Common myeloid progenitor, CD34-positive (primary cell): ENCODE measurements at regions not wholly inside any gene's neighbourhood (a gene's known extent, or its start where the extent isn't known, plus 50 kb on each side); places are given as distances from the start of the nearest gene placed in this dataset.
"Not testable (repeated sequence)": the region's sequence is repeated elsewhere in the genome, so short reads cannot be mapped to it uniquely, and the experiment has no call there.

ENCODE experiments used
- CTCF ChIA-PET: fragments of 350-600 bp; sonication (Branson Sonifier 250); formaldehyde crosslinking; loops from one replicate; lab custom pipeline; 2021; ENCODE audit warnings: antibody characterized with exemption; lab: Charles Lee
- POLR2A ChIA-PET: fragments of 350-600 bp; sonication (Branson Sonifier 250); formaldehyde crosslinking; loops from one replicate; lab custom pipeline; 2021; ENCODE audit warnings: antibody characterized with exemption; lab: Charles Lee
- DNase-seq, 3 donors: peaks; one replicate each; pipeline versions ENCODE4 v3.0.0 to v3.0.0-alpha.2; 2013
- H3K27ac ChIP-seq, 2 experiments: 1 replicate in 1 of 2; 2 replicates in 1 of 2; pipeline ENCODE4 v1.7.0; 2013; ENCODE audit warnings: inconsistent platforms in 2 of 2, low read length in 2 of 2, mild to moderate bottlenecking in 2 of 2, low read depth in 1 of 2, moderate library complexity in 1 of 2; ENCODE audit not compliant: severe bottlenecking in 2 of 2, insufficient read depth in 1 of 2, poor library complexity in 1 of 2
- H3K27me3 ChIP-seq, 5 experiments: replicated peaks in 2 of 5; 1 replicate in 3 of 5; 2 replicates in 2 of 5; pipeline versions ENCODE4 v1.6.1 to v1.7.0; 2013; ENCODE audit warnings: low read length in 4 of 5, mild to moderate bottlenecking in 2 of 5, moderate library complexity in 2 of 5, inconsistent platforms in 1 of 5; ENCODE audit not compliant: insufficient read depth in 5 of 5, control insufficient read depth in 4 of 5
- H3K36me3 ChIP-seq, 4 experiments: 1 replicate in 2 of 4; 2 replicates in 2 of 4; pipeline versions ENCODE4 v1.6.1 to v1.7.0; 2013; ENCODE audit warnings: low read length in 3 of 4, control low read depth in 1 of 4, mild to moderate bottlenecking in 1 of 4; ENCODE audit not compliant: control insufficient read depth in 4 of 4, insufficient read depth in 4 of 4
- H3K4me1 ChIP-seq, 4 experiments: 1 replicate in 3 of 4; 2 replicates in 1 of 4; pipeline versions ENCODE4 v1.6.1 to v1.7.1; 2013; ENCODE audit warnings: low read length in 3 of 4, mild to moderate bottlenecking in 3 of 4, control low read depth in 1 of 4, inconsistent platforms in 1 of 4, moderate library complexity in 1 of 4; ENCODE audit not compliant: control insufficient read depth in 4 of 4, insufficient read depth in 4 of 4; ENCODE audit errors: control extremely low read depth in 1 of 4
- H3K4me3 ChIP-seq, 7 experiments: 1 replicate in 4 of 7; 2 replicates in 3 of 7; pipeline versions ENCODE4 v1.5.1 to v1.7.0; 2013; ENCODE audit warnings: mild to moderate bottlenecking in 7 of 7, low read length in 6 of 7, moderate library complexity in 6 of 7, inconsistent platforms in 2 of 7, low read depth in 2 of 7, control low read depth in 1 of 7; ENCODE audit not compliant: insufficient read depth in 4 of 7, control insufficient read depth in 1 of 7; ENCODE audit errors: extremely low read depth in 1 of 7
- H3K9me3 ChIP-seq, 5 experiments: 1 replicate in 4 of 5; 2 replicates in 1 of 5; pipeline versions ENCODE4 v1.6.1 to v1.7.1; 2013; ENCODE audit warnings: low read length in 4 of 5, mild to moderate bottlenecking in 2 of 5, inconsistent platforms in 1 of 5, low read depth in 1 of 5, moderate library complexity in 1 of 5; ENCODE audit not compliant: control insufficient read depth in 4 of 5, insufficient read depth in 2 of 5; ENCODE audit errors: control extremely low read depth in 1 of 5
- WGBS: methylation state at CpG from one replicate; pipeline ENCODE4 v1.1.5; 2013; ENCODE audit not compliant: insufficient coverage; 5-methylcytosine and 5-hydroxymethylcytosine counted together

- DNase-seq = no peak
- ChIA-PET POLR2A (no interaction called here), CTCF (no interaction called here)
- H3K4me3 ChIP-seq = no peak overlapping the region
- H3K9me3 ChIP-seq = no peaks in the 10 kb centered on the region
- no peak overlapping the region for H3K27ac ChIP-seq
- H3K27me3 ChIP-seq = no peaks in the 10 kb centered on the region
- no peaks in the 10 kb centered on the region for H3K36me3 ChIP-seq
- WGBS = 100% methylated on average over 1 of the region's 5 CpGs
- H3K4me1 ChIP-seq = no peaks in the 10 kb centered on the region
These were observed 522.5 kb upstream of the ATXN7L3B start for GRCh38 chr12:74015118-74015517.

- H3K27ac ChIP-seq, H3K4me3 ChIP-seq, H3K9me3 ChIP-seq, H3K4me1 ChIP-seq, H3K36me3 ChIP-seq, POLR2A ChIA-PET, DNase-seq, H3K27me3 ChIP-seq: not testable (repeated sequence)
- CTCF ChIA-PET = interaction anchor here (0.7 kb wide), 1 partner anchor 630 kb away, joined by 3 read pairs; no protein-coding TSS in a partner anchor
- 100% methylated on average over 2 of the region's 5 CpGs for WGBS
These were observed 521.3 kb upstream of the ATXN7L3B start for GRCh38 chr12:74016324-74016723.

- H3K4me3 ChIP-seq = no peak overlapping the region
- no peaks in the 10 kb centered on the region for H3K27me3 ChIP-seq
- DNase-seq = no peak
- H3K27ac ChIP-seq = no peak overlapping the region
- CTCF ChIA-PET = no interaction called here
- no CpG with 5 or more reads among the region's 1 CpG for WGBS
- no peaks in the 10 kb centered on the region for H3K9me3 ChIP-seq
- H3K36me3 ChIP-seq = no peaks in the 10 kb centered on the region
- no peaks in the 10 kb centered on the region for H3K4me1 ChIP-seq
- POLR2A ChIA-PET = interaction anchor here (0.7 kb wide), 1 partner anchor 194 kb away, joined by 3 read pairs; no protein-coding TSS in a partner anchor
These were observed 518.8 kb upstream of the ATXN7L3B start for GRCh38 chr12:74018849-74019248.

- no peaks in the 10 kb centered on the region for H3K9me3 ChIP-seq
- H3K4me1 ChIP-seq = no peaks in the 10 kb centered on the region
- DNase-seq = peak; percentile 32 to 34 (median 33)
- ChIA-PET POLR2A (no interaction called here), CTCF (no interaction called here)
- H3K27me3 ChIP-seq = no peaks in the 10 kb centered on the region
- H3K27ac ChIP-seq = no peak overlapping the region
- H3K36me3 ChIP-seq = no peaks in the 10 kb centered on the region
- H3K4me3 ChIP-seq = peak overlapping the region in 1 of 7 experiments; percentile 36
- WGBS = 10% methylated on average over 7 of the region's 9 CpGs
These were observed 515.7 kb upstream of the ATXN7L3B start for GRCh38 chr12:74021937-74022336.

- H3K36me3 ChIP-seq = no peaks in the 10 kb centered on the region
- no peaks in the 10 kb centered on the region for H3K27me3 ChIP-seq
- POLR2A ChIA-PET = no interaction called here
- peaks cover 0 to 2% (median 0%) of the 10 kb centered on the region in 5 experiments for H3K9me3 ChIP-seq
- no peak overlapping the region for H3K27ac ChIP-seq
- no peaks in the 10 kb centered on the region for H3K4me1 ChIP-seq
- no peak for DNase-seq
- WGBS = 40% methylated on average over 1 of the region's 2 CpGs
- CTCF ChIA-PET = no interaction called here
- H3K4me3 ChIP-seq = no peak overlapping the region
These were observed 506.6 kb upstream of the ATXN7L3B start for GRCh38 chr12:74031045-74031444.

- no peak for DNase-seq
- H3K36me3 ChIP-seq = no peaks in the 10 kb centered on the region
- no peaks in the 10 kb centered on the region for H3K27me3 ChIP-seq
- H3K9me3 ChIP-seq = peaks cover 0 to 2% (median 0%) of the 10 kb centered on the region in 5 experiments
- no peak overlapping the region for H3K4me3 ChIP-seq
- ChIA-PET POLR2A (no interaction called here), CTCF (no interaction called here)
- H3K4me1 ChIP-seq = no peaks in the 10 kb centered on the region
- no peak overlapping the region for H3K27ac ChIP-seq
- WGBS = 100% methylated on average over 1 of the region's 3 CpGs
These were observed 504.1 kb upstream of the ATXN7L3B start for GRCh38 chr12:74033531-74033930.

GRCh38 chr12:74039138-74039537, 498.5 kb upstream of the ATXN7L3B start:
- WGBS = 83% methylated on average over 1 of the region's 2 CpGs
- H3K4me1 ChIP-seq, CTCF ChIA-PET, H3K36me3 ChIP-seq, POLR2A ChIA-PET, H3K27ac ChIP-seq, H3K9me3 ChIP-seq, H3K27me3 ChIP-seq, DNase-seq, H3K4me3 ChIP-seq: not testable (repeated sequence)
